Thymus (tissue), 11 donors: ENCODE measurements at regions not wholly inside any gene's neighbourhood (a gene's known extent, or its start where the extent isn't known, plus 50 kb on each side); places are given as distances from the start of the nearest gene placed in this dataset.

ENCODE experiments used
- DNase-seq, 9 donors: peaks; one replicate each; pipeline ENCODE4 v3.0.0-alpha.2; 2013; ENCODE audit warnings: low spot score in 9 of 9, low read depth in 6 of 9, missing footprints in 1 of 9
- H3K27ac ChIP-seq, 2 donors: one replicate each; pipeline ENCODE4 v1.5.1; 2013; ENCODE audit warnings: control low read depth in 1 of 2, low read depth in 1 of 2, low read length in 1 of 2, mild to moderate bottlenecking in 1 of 2, moderate library complexity in 1 of 2
- H3K27me3 ChIP-seq, 2 donors: one replicate each; pipeline ENCODE4 v1.5.1; 2013; ENCODE audit warnings: low read length in 1 of 2; ENCODE audit not compliant: control insufficient read depth in 2 of 2, insufficient read depth in 1 of 2
- H3K36me3 ChIP-seq, 2 donors: one replicate each; pipeline ENCODE4 v1.5.1; 2013; ENCODE audit warnings: low read length in 1 of 2, mild to moderate bottlenecking in 1 of 2, moderate library complexity in 1 of 2; ENCODE audit not compliant: control insufficient read depth in 2 of 2, insufficient read depth in 2 of 2
- H3K4me1 ChIP-seq, 2 donors: one replicate each; pipeline ENCODE4 v1.5.1; 2013; ENCODE audit warnings: low read length in 2 of 2; ENCODE audit not compliant: control insufficient read depth in 2 of 2, insufficient read depth in 2 of 2
- H3K4me3 ChIP-seq, 2 donors: one replicate each; pipeline ENCODE4 v1.5.1; 2013; ENCODE audit warnings: low read length in 2 of 2, control low read depth in 1 of 2, mild to moderate bottlenecking in 1 of 2
- H3K9me3 ChIP-seq, 2 donors: one replicate each; pipeline ENCODE4 v1.5.1; 2013; ENCODE audit warnings: low read length in 1 of 2, mild to moderate bottlenecking in 1 of 2; ENCODE audit not compliant: control insufficient read depth in 2 of 2, insufficient read depth in 1 of 2
- WGBS: extraction: QIAGEN DNeasy Blood & Tissue Kit; methylation state at CpG from one replicate; pipeline ENCODE4 v1.1.7; 2013; 5-methylcytosine and 5-hydroxymethylcytosine counted together
- donor health status: healthy.

- 17% methylated on average over 5 of the region's 5 CpGs for WGBS
- H3K27ac ChIP-seq: no peak overlapping the region
- no peak overlapping the region for H3K4me3 ChIP-seq
- no peaks in the 10 kb centered on the region for H3K4me1 ChIP-seq
- no peaks in the 10 kb centered on the region for H3K36me3 ChIP-seq
- H3K27me3 ChIP-seq: peaks cover 0 to 6% of the 10 kb centered on the region in 2 donors
- DNase-seq: no peak
- H3K9me3 ChIP-seq: no peaks in the 10 kb centered on the region
These were observed 218.5 kb upstream of the ZC3H12A start for GRCh38 chr1:37255868-37256267.

GRCh38 chr1:37257646-37258045 lies 216.7 kb upstream of the ZC3H12A start:
- peaks cover 0 to 6% of the 10 kb centered on the region in 2 donors for H3K27me3 ChIP-seq

GRCh38 chr1:37258068-37258467 lies 216.3 kb upstream of the ZC3H12A start:
- no peaks in the 10 kb centered on the region for H3K36me3 ChIP-seq
- peaks cover 0 to 6% of the 10 kb centered on the region in 2 donors for H3K27me3 ChIP-seq
- H3K4me3 ChIP-seq: no peak overlapping the region
- no peak overlapping the region for H3K27ac ChIP-seq
- H3K9me3 ChIP-seq: no peaks in the 10 kb centered on the region
- no peaks in the 10 kb centered on the region for H3K4me1 ChIP-seq
- no peak for DNase-seq
- WGBS: 56% methylated on average over 6 of the region's 6 CpGs

More at GRCh38 chr1:37257646-37258045, 216.7 kb upstream of the ZC3H12A start:
- Histone ChIP-seq H3K9me3 (no peaks in the 10 kb centered on the region), H3K36me3 (no peaks in the 10 kb centered on the region), H3K4me1 (no peaks in the 10 kb centered on the region), H3K4me3 (no peak overlapping the region), H3K27ac (no peak overlapping the region)
- DNase-seq: no peak

- H3K9me3 ChIP-seq: no peaks in the 10 kb centered on the region
- H3K4me1 ChIP-seq: no peaks in the 10 kb centered on the region
- no peaks in the 10 kb centered on the region for H3K36me3 ChIP-seq
- H3K27me3 ChIP-seq: peaks cover 0 to 6% of the 10 kb centered on the region in 2 donors
- DNase-seq: no peak
- 69% methylated on average over 2 of the region's 2 CpGs for WGBS
- no peak overlapping the region for H3K27ac ChIP-seq
- no peak overlapping the region for H3K4me3 ChIP-seq
These were observed 215.4 kb upstream of the ZC3H12A start for GRCh38 chr1:37259019-37259418.

- H3K9me3 ChIP-seq: no peaks in the 10 kb centered on the region
- H3K4me3 ChIP-seq: no peak overlapping the region
- no peaks in the 10 kb centered on the region for H3K4me1 ChIP-seq
- DNase-seq: no peak
- H3K27me3 ChIP-seq: no peaks in the 10 kb centered on the region
- H3K27ac ChIP-seq: no peak overlapping the region
- no peaks in the 10 kb centered on the region for H3K36me3 ChIP-seq
- WGBS: 92% methylated on average over 2 of the region's 2 CpGs
These were observed 213.3 kb upstream of the ZC3H12A start for GRCh38 chr1:37261129-37261528.

GRCh38 chr1:37262439-37263170 lies 211.8 kb upstream of the ZC3H12A start:
- 76% methylated on average over 6 of the region's 6 CpGs for WGBS
- DNase-seq: no peak
- Histone ChIP-seq H3K27me3 (no peaks in the 10 kb centered on the region), H3K4me1 (no peaks in the 10 kb centered on the region), H3K27ac (no peak overlapping the region), H3K9me3 (no peaks in the 10 kb centered on the region), H3K36me3 (no peaks in the 10 kb centered on the region), H3K4me3 (no peak overlapping the region)

GRCh38 chr1:37265156-37265555 lies 209.2 kb upstream of the ZC3H12A start:
- no peaks in the 10 kb centered on the region for H3K36me3 ChIP-seq

GRCh38 chr1:37265786-37266667 lies 208.4 kb upstream of the ZC3H12A start:
- Histone ChIP-seq H3K9me3 (no peaks in the 10 kb centered on the region), H3K27me3 (no peaks in the 10 kb centered on the region), H3K4me3 (no peak overlapping the region), H3K4me1 (no peaks in the 10 kb centered on the region), H3K27ac (no peak overlapping the region), H3K36me3 (no peaks in the 10 kb centered on the region)
- 61% methylated on average over 10 of the region's 10 CpGs for WGBS
- no peak for DNase-seq

More at GRCh38 chr1:37265156-37265555, 209.2 kb upstream of the ZC3H12A start:
- no peaks in the 10 kb centered on the region for H3K9me3 ChIP-seq
- no peak overlapping the region for H3K27ac ChIP-seq
- H3K27me3 ChIP-seq: no peaks in the 10 kb centered on the region
- H3K4me3 ChIP-seq: no peak overlapping the region
- H3K4me1 ChIP-seq: no peaks in the 10 kb centered on the region
- 79% methylated on average over 3 of the region's 3 CpGs for WGBS
- no peak for DNase-seq

GRCh38 chr1:37267111-37267835 lies 207.1 kb upstream of the ZC3H12A start:
- DNase-seq: no peak
- H3K9me3 ChIP-seq: no peaks in the 10 kb centered on the region
- H3K27ac ChIP-seq: no peak overlapping the region
- no peak overlapping the region for H3K4me3 ChIP-seq
- no peaks in the 10 kb centered on the region for H3K36me3 ChIP-seq
- no peaks in the 10 kb centered on the region for H3K27me3 ChIP-seq
- WGBS: 67% methylated on average over 10 of the region's 10 CpGs
- no peaks in the 10 kb centered on the region for H3K4me1 ChIP-seq
